ENCODE measurements at regions not wholly inside any gene's neighbourhood (a gene's known extent, or its start where the extent isn't known, plus 50 kb on each side); places are given as distances from the start of the nearest gene placed in this dataset.

- no peak for TF ChIP-seq RAD21 (conservative IDR thresholded peaks at IDR 0.05)
- TF ChIP-seq TAF1 (IDR thresholded peaks at IDR 0.05; ENCODE audit: low read depth): no peak
- TF ChIP-seq, protein P1, sequence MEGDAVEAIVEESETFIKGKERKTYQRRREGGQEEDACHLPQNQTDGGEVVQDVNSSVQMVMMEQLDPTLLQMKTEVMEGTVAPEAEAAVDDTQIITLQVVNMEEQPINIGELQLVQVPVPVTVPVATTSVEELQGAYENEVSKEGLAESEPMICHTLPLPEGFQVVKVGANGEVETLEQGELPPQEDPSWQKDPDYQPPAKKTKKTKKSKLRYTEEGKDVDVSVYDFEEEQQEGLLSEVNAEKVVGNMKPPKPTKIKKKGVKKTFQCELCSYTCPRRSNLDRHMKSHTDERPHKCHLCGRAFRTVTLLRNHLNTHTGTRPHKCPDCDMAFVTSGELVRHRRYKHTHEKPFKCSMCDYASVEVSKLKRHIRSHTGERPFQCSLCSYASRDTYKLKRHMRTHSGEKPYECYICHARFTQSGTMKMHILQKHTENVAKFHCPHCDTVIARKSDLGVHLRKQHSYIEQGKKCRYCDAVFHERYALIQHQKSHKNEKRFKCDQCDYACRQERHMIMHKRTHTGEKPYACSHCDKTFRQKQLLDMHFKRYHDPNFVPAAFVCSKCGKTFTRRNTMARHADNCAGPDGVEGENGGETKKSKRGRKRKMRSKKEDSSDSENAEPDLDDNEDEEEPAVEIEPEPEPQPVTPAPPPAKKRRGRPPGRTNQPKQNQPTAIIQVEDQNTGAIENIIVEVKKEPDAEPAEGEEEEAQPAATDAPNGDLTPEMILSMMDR (IDR thresholded peaks at IDR 0.05; ENCODE audit: poor library complexity, severe bottlenecking): no peak
- no peak for TF ChIP-seq POLR2AphosphoS5 (IDR thresholded peaks at IDR 0.05)
- no peak for TF ChIP-seq EZH2 (IDR thresholded peaks at IDR 0.05; ENCODE audit: borderline replicate concordance, insufficient read depth, low read length, poor library complexity, severe bottlenecking)
- TF ChIP-seq EP300 (conservative IDR thresholded peaks at IDR 0.05; ENCODE audit: poor library complexity, severe bottlenecking): no peak
Observed at GRCh38 chr4:11901089-11901488, 472.4 kb upstream of the HS3ST1 start.
